K562 (cell line): ENCODE measurements at regions not wholly inside any gene's neighbourhood (a gene's known extent, or its start where the extent isn't known, plus 50 kb on each side); places are given as distances from the start of the nearest gene placed in this dataset.

Experiments
- ATAC-seq: fragments of 200-7000 bp; cut with Tn5 transposase; 3 replicates; pipeline ENCODE4 v1.9.1; 2020; ENCODE audit warnings: moderate library complexity
- BruUV-seq: library from RNA; stranded (reverse); fragments of 400-500 nt; replicated peaks from 2 replicates; lab custom pipeline; 2021; lab: Mats Ljungman, UMichigan
- CTCF ChIA-PET: fragments of 300-600 bp; formaldehyde crosslinking; extraction: SDS; loops from one replicate; lab custom pipeline; 2021; ENCODE audit warnings: low intra/inter-chr PET ratio; lab: Yijun Ruan, JAX
- POLR2A ChIA-PET: fragments of 300-600, 350-650 bp; sonication (Branson Sonifier 250); formaldehyde crosslinking; extraction: SDS; loops from one replicate; lab custom pipeline; 2021; ENCODE audit warnings: antibody characterized with exemption, inconsistent platforms; lab: Yijun Ruan, JAX
- DNase-seq, 4 experiments: peaks; one replicate each; pipeline versions ENCODE4 v3.0.0 to v3.0.0-alpha.2; 2011 to 2018; ENCODE audit warnings: low spot score in 3 of 4, mixed read lengths in 3 of 4; ENCODE audit errors: extremely low read depth in 1 of 4
- FAIRE-seq: peaks from 2 replicates; lab custom pipeline; 2011; peaks lifted over from hg19 to GRCh38; lab: Jason Lieb, UNC
- H2AFZ ChIP-seq: 2 replicates; pipeline ENCODE4 v1.6.0; 2011; ENCODE audit warnings: low read depth, low read length, control low read depth, inconsistent platforms
- H3K27ac ChIP-seq: fragments of 200-600 bp; 3 replicates; pipeline ENCODE4 v1.8.0; 2011; ENCODE audit warnings: low read depth, mild to moderate bottlenecking, control low read depth, inconsistent platforms, low read length, moderate library complexity, mixed read lengths; ENCODE audit errors: extremely low read depth
- H3K27me3 ChIP-seq, 2 experiments: fragments of 300-600 bp in 1 of 2; 2 replicates in 1 of 2; 3 replicates in 1 of 2; pipeline versions ENCODE4 v1.6.0 to v1.8.0; 2011; ENCODE audit warnings: inconsistent platforms in 2 of 2, low read length in 2 of 2, mild to moderate bottlenecking in 1 of 2, mixed read lengths in 1 of 2, moderate library complexity in 1 of 2; ENCODE audit not compliant: control insufficient read depth in 2 of 2, insufficient read depth in 2 of 2
- H3K36me3 ChIP-seq: fragments of 300-600 bp; 3 replicates; pipeline ENCODE4 v1.8.0; 2011; ENCODE audit warnings: mild to moderate bottlenecking, low read length, inconsistent platforms; ENCODE audit not compliant: control insufficient read depth, insufficient read depth
- H3K4me1 ChIP-seq, 2 experiments: fragments of 200-600 bp in 1 of 2; replicated peaks in 1 of 2; 2 replicates in 1 of 2; 3 replicates in 1 of 2; pipeline versions ENCODE4 v1.5.1 to v1.8.0; 2011; ENCODE audit warnings: inconsistent platforms in 2 of 2, low read length in 2 of 2, mild to moderate bottlenecking in 1 of 2, mixed read lengths in 1 of 2, moderate library complexity in 1 of 2; ENCODE audit not compliant: control insufficient read depth in 2 of 2, insufficient read depth in 2 of 2
- H3K4me2 ChIP-seq: 2 replicates; pipeline ENCODE4 v1.6.1; 2011; ENCODE audit warnings: low read length, control low read depth, inconsistent platforms, mixed read lengths; ENCODE audit not compliant: insufficient read depth
- H3K4me3 ChIP-seq: fragments of 200-600 bp; sonication (generic), shearing (Covaris generic); 2 replicates; pipeline ENCODE4 v1.5.1; 2016; ENCODE audit warnings: control low read depth, inconsistent platforms
- H3K79me2 ChIP-seq: fragments of 200-600 bp; 3 replicates; pipeline ENCODE4 v1.8.0; 2011; ENCODE audit warnings: low read length, inconsistent platforms; ENCODE audit not compliant: control insufficient read depth, insufficient read depth
- H3K9ac ChIP-seq, 2 experiments: 2 replicates each; pipeline versions ENCODE4 v1.6.0 to v1.6.1; 2011; ENCODE audit warnings: low read depth in 2 of 2, low read length in 2 of 2, control low read depth in 1 of 2, inconsistent platforms in 1 of 2, mild to moderate bottlenecking in 1 of 2, mixed read lengths in 1 of 2; ENCODE audit not compliant: insufficient read depth in 1 of 2
- H3K9me1 ChIP-seq: one replicate; pipeline ENCODE4 v1.6.0; 2011; ENCODE audit warnings: inconsistent platforms, mild to moderate bottlenecking, low read length, moderate library complexity; ENCODE audit not compliant: control insufficient read depth, insufficient read depth
- H3K9me3 ChIP-seq: replicated peaks from 2 replicates; pipeline ENCODE4 v1.5.1; 2011; ENCODE audit warnings: low read depth, low read length, inconsistent platforms; ENCODE audit not compliant: control insufficient read depth, insufficient read depth
- H4K20me1 ChIP-seq: replicated peaks from 2 replicates; pipeline ENCODE4 v1.6.1; 2011; ENCODE audit warnings: low read length, inconsistent platforms, mixed read lengths; ENCODE audit not compliant: control insufficient read depth, insufficient read depth
- CHD1 ChIP-seq: fragments of 200-600 bp; sonication (generic); IDR thresholded peaks from one replicate; pipeline ENCODE4 v1.6.1; 2012; ENCODE audit warnings: mild to moderate bottlenecking, moderate library complexity, low read length, inconsistent platforms
- FOXO4 ChIP-seq: fragments of 450-650 bp; formaldehyde crosslinking; IDR thresholded peaks from 2 replicates; pipeline ENCODE4 v1.4.0; 2020; ENCODE audit warnings: mild to moderate bottlenecking, moderate library complexity
- KDM1A ChIP-seq, 2 experiments: fragments of 450-650 bp; IDR thresholded peaks; 2 replicates each; pipeline ENCODE4 v1.6.1; 2016; ENCODE audit warnings: mild to moderate bottlenecking in 2 of 2
- MBD1 ChIP-seq: fragments of 250-450 bp; sonication (Bioruptor Pico); IDR thresholded peaks from 2 replicates; pipeline ENCODE4 v1.8.0; 2022; ENCODE audit warnings: inconsistent platforms
- NFE2 ChIP-seq: IDR thresholded peaks from 2 replicates; pipeline ENCODE4 v1.6.1; 2014; ENCODE audit warnings: antibody characterized with exemption, low read depth
- SRSF9 ChIP-seq: fragments of 200-400 bp; formaldehyde crosslinking; IDR thresholded peaks from 2 replicates; pipeline ENCODE4 v1.6.1; 2017; ENCODE audit warnings: low read depth, low read length, borderline replicate concordance
- ZNF431 ChIP-seq: sonication (generic); formaldehyde crosslinking; IDR thresholded peaks from 2 replicates; pipeline ENCODE4 v1.8.0; 2022; ENCODE audit warnings: mild to moderate bottlenecking, missing genetic modification reagents
- WGBS: fragments of 100-300 bp; shearing (Covaris generic); methylation state at CpG from one replicate; pipeline ENCODE4 v1.1.6; 2016; ENCODE audit warnings: low coverage, mixed read lengths; ENCODE audit not compliant: insufficient coverage; ENCODE audit errors: missing lambda C conversion rate; 5-methylcytosine and 5-hydroxymethylcytosine counted together
- in situ Hi-C: fragments of 300-500 bp; cut with MboI; formaldehyde crosslinking; loops from 4 replicates; pipeline ENCODE4 v1.15.0; 2018; ENCODE audit warnings: inconsistent platforms, mixed read lengths
- intact Hi-C: fragments of 100-400 bp; cut with micrococcal nuclease; formaldehyde crosslinking; loops from 2 replicates; pipeline ENCODE4 v1.14.2; 2022

- TF ChIP-seq FOXO4 (no peak), CHD1 (no peak), NFE2 (no peak), SRSF9 (no peak), KDM1A (IDR thresholded peaks at IDR 0.05) (no peak), MBD1 (CRISPR knock-in tag) (no peak), ZNF431 (CRISPR knock-in tag) (no peak)
- TF ChIP-seq, all 486 proteins: peak for 0
- H2AFZ ChIP-seq = no peak overlapping the region
- H3K4me1 ChIP-seq = 0 out of 5 replicates have a peak, but pooled peaks cover 0 to 5% of the 10 kb centered on the region in 2 experiments
- intact Hi-C loops = no loop called here
- no peaks in the 10 kb centered on the region for H3K9me1 ChIP-seq
- no peaks in the 10 kb centered on the region for H3K36me3 ChIP-seq
- ChIA-PET CTCF (no interaction called here), POLR2A (interaction anchor here (0.6 kb wide), 1 partner anchor 413 kb away, joined by 3 read pairs; no protein-coding TSS in a partner anchor)
- ATAC-seq = no peak
- peaks cover 13 to 52% of the 10 kb centered on the region in 2 experiments; a peak in 4 of 5 replicates for H3K27me3 ChIP-seq
- DNase-seq = no peak
- H3K27ac ChIP-seq = no peak overlapping the region
- 6% methylated on average over 17 of the region's 26 CpGs for WGBS
- no peak overlapping the region for H3K4me3 ChIP-seq
- no peaks in the 10 kb centered on the region for H4K20me1 ChIP-seq
- BruUV-seq = no TSS peak
- H3K79me2 ChIP-seq = no peaks in the 10 kb centered on the region
- H3K9me3 ChIP-seq = no peaks in the 10 kb centered on the region
- no peak overlapping the region for H3K4me2 ChIP-seq
- no peak overlapping the region for H3K9ac ChIP-seq
- in situ Hi-C loops = no loop called here
- no peak for FAIRE-seq
Observed at GRCh38 chr2:238504181-238504931, 77.6 kb downstream of the ASB1 start.
